GM10266 (cell line): ENCODE measurements at regions not wholly inside any gene's neighbourhood (a gene's known extent, or its start where the extent isn't known, plus 50 kb on each side); places are given as distances from the start of the nearest gene placed in this dataset.

Experiments used
- DNase-seq: peaks from one replicate; pipeline ENCODE4 v3.0.0; 2012; ENCODE audit errors: extremely low spot score
- CTCF ChIP-seq: IDR thresholded peaks from 2 replicates; pipeline ENCODE4 v1.5.1; 2012; ENCODE audit warnings: mild to moderate bottlenecking, low read depth; ENCODE audit not compliant: control insufficient read depth, insufficient read depth; ENCODE audit errors: missing control alignments

GRCh38 chr4:137206781-137207180, 325.5 kb downstream of the PCDH18 start:
- DNase-seq, result no peak
- no peak for TF ChIP-seq CTCF

GRCh38 chr4:137203601-137204000, 328.7 kb downstream of the PCDH18 start:
- no peak for DNase-seq
- no peak for TF ChIP-seq CTCF

GRCh38 chr4:137200322-137200721, 332.0 kb downstream of the PCDH18 start:
- TF ChIP-seq CTCF, result no peak
- DNase-seq, result no peak

- no peak for TF ChIP-seq CTCF
- no peak for DNase-seq
Observed at GRCh38 chr4:137198791-137199190, 333.5 kb downstream of the PCDH18 start.

GRCh38 chr4:137194670-137195069, 337.6 kb downstream of the PCDH18 start:
- no peak for TF ChIP-seq CTCF
- DNase-seq, result no peak

GRCh38 chr4:137193564-137193963, 338.7 kb downstream of the PCDH18 start:
- no peak for DNase-seq
- TF ChIP-seq CTCF, result no peak

GRCh38 chr4:137181293-137181899, 350.9 kb downstream of the PCDH18 start:
- DNase-seq, result no peak
- no peak for TF ChIP-seq CTCF
